Smooth muscle cell (in vitro differentiated cells): ENCODE measurements at regions not wholly inside any gene's neighbourhood (a gene's known extent, or its start where the extent isn't known, plus 50 kb on each side); places are given as distances from the start of the nearest gene placed in this dataset.

Experiments
- DNase-seq: peaks from one replicate; lab custom pipeline; 2025; ENCODE audit not compliant: unreplicated experiment; lab: John Stamatoyannopoulos, UW
- H2AFZ ChIP-seq: fragments of 200-600 bp; sonication (generic); 2 replicates; pipeline ENCODE4 v1.6.0; 2016; ENCODE audit warnings: antibody characterized with exemption, low read depth, mild to moderate bottlenecking
- H3F3A ChIP-seq: fragments of 200-600 bp; sonication (generic); 2 replicates; pipeline ENCODE4 v1.6.0; 2017; ENCODE audit warnings: antibody characterized with exemption, low read depth
- H3K27ac ChIP-seq: fragments of 200-600 bp; sonication (generic); 2 replicates; pipeline ENCODE4 v1.5.1; 2016; ENCODE audit warnings: low read depth, mild to moderate bottlenecking
- H3K27me3 ChIP-seq: fragments of 200-600 bp; sonication (generic); 2 replicates; pipeline ENCODE4 v1.6.1; 2016; ENCODE audit warnings: low read depth, mild to moderate bottlenecking
- H3K36me3 ChIP-seq: fragments of 200-600 bp; sonication (generic); 2 replicates; pipeline ENCODE4 v1.5.1; 2016; ENCODE audit warnings: low read depth
- H3K4me1 ChIP-seq: fragments of 200-600 bp; sonication (generic); 2 replicates; pipeline ENCODE4 v1.5.1; 2016; ENCODE audit warnings: low read depth
- H3K4me2 ChIP-seq: fragments of 200-600 bp; sonication (generic); 2 replicates; pipeline ENCODE4 v1.6.0; 2016; ENCODE audit warnings: mild to moderate bottlenecking
- H3K4me3 ChIP-seq: fragments of 200-600 bp; sonication (generic); 2 replicates; pipeline ENCODE4 v1.5.1; 2016; ENCODE audit warnings: mild to moderate bottlenecking
- H3K79me2 ChIP-seq: fragments of 200-600 bp; sonication (generic); 2 replicates; pipeline ENCODE4 v1.6.0; 2016; ENCODE audit warnings: low read depth, mild to moderate bottlenecking
- H3K9ac ChIP-seq: fragments of 200-600 bp; sonication (generic); 2 replicates; pipeline ENCODE4 v1.6.0; 2016; ENCODE audit warnings: low read depth
- H3K9me3 ChIP-seq: fragments of 200-600 bp; sonication (generic); replicated peaks from 2 replicates; pipeline ENCODE4 v1.5.1; 2016; ENCODE audit warnings: low read depth
- H4K20me1 ChIP-seq: fragments of 200-600 bp; sonication (generic); 2 replicates; pipeline ENCODE4 v1.6.0; 2016; ENCODE audit warnings: low read depth
- WGBS: methylation state at CpG from one replicate; pipeline ENCODE4 v1.1.7; 2016; ENCODE audit warnings: low lambda C conversion rate; 5-methylcytosine and 5-hydroxymethylcytosine counted together
- TF ChIP-seq, protein P1 (sequence below): fragments of 200-600 bp; sonication (generic); IDR thresholded peaks from 2 replicates; pipeline ENCODE4 v1.5.1; 2017; ENCODE audit warnings: borderline replicate concordance, mild to moderate bottlenecking, antibody characterized with exemption; ENCODE audit not compliant: insufficient read depth, poor library complexity, severe bottlenecking

DNA sequence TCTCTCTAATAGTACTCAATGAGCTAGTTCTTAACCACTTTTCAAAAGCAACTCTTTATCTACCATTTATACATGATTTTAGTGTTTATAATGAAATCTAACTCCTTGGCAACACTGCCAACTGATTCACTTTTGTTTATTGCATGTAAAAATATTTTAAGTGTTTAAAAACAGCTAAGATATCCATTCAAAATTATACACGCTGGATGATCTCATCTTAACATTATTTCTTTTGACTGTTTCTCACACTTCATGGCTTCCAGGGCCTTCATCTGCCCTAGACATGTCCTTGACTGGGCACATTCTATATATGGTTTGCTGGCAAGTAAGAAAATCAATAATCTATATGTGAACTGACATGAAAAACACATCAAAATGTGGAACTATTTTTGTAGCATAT, 414.6 kb upstream of the LUZP2 start:
- H3K4me2 ChIP-seq: no peak overlapping the region

DNA sequence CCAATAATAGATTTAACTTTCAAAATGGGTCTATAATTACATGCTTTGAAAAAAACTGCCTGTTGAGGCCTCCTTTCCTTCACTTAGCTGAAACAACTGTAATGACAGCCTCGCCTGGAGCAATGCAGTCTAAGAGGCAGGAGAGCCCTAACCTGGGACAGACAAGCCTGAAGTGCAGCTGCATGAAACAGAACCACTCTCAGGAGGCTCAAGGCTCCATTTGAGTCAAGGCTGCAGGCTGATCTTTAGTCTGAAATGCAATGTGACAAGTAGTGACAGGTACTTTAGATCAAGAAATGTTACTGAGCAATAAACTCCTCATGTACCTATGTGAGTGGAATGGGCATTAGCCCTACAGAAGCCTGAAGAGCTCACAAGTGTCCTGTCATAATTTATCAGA, 414.0 kb upstream of the LUZP2 start:
- no peak overlapping the region for H2AFZ ChIP-seq
- H3K4me2 ChIP-seq: no peak overlapping the region
- no peaks in the 10 kb centered on the region for H3K79me2 ChIP-seq
- H3K4me1 ChIP-seq: no peaks in the 10 kb centered on the region
- H3K27me3 ChIP-seq: no peaks in the 10 kb centered on the region
- peaks cover 4% of the 10 kb centered on the region for H3F3A ChIP-seq
- WGBS: 59% methylated on average over 1 of the region's 1 CpG
- no peak overlapping the region for H3K9ac ChIP-seq
- TF ChIP-seq, protein P1, sequence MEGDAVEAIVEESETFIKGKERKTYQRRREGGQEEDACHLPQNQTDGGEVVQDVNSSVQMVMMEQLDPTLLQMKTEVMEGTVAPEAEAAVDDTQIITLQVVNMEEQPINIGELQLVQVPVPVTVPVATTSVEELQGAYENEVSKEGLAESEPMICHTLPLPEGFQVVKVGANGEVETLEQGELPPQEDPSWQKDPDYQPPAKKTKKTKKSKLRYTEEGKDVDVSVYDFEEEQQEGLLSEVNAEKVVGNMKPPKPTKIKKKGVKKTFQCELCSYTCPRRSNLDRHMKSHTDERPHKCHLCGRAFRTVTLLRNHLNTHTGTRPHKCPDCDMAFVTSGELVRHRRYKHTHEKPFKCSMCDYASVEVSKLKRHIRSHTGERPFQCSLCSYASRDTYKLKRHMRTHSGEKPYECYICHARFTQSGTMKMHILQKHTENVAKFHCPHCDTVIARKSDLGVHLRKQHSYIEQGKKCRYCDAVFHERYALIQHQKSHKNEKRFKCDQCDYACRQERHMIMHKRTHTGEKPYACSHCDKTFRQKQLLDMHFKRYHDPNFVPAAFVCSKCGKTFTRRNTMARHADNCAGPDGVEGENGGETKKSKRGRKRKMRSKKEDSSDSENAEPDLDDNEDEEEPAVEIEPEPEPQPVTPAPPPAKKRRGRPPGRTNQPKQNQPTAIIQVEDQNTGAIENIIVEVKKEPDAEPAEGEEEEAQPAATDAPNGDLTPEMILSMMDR: no peak
- no peaks in the 10 kb centered on the region for H4K20me1 ChIP-seq
- no peaks in the 10 kb centered on the region for H3K36me3 ChIP-seq
- no peak overlapping the region for H3K4me3 ChIP-seq
- H3K27ac ChIP-seq: no peak overlapping the region
- H3K9me3 ChIP-seq: no peaks in the 10 kb centered on the region
- DNase-seq: no peak

More for the DNA sequence above, 414.6 kb upstream of the LUZP2 start:
- no peaks in the 10 kb centered on the region for H3K4me1 ChIP-seq
- no peaks in the 10 kb centered on the region for H3K79me2 ChIP-seq
- H3K9ac ChIP-seq: no peak overlapping the region
- 70% methylated on average over 1 of the region's 1 CpG for WGBS
- H2AFZ ChIP-seq: no peak overlapping the region
- H3K27ac ChIP-seq: no peak overlapping the region
- DNase-seq: no peak
- TF ChIP-seq, protein P1: no peak
- peaks cover 4% of the 10 kb centered on the region for H3F3A ChIP-seq
- H3K36me3 ChIP-seq: no peaks in the 10 kb centered on the region
- no peaks in the 10 kb centered on the region for H3K9me3 ChIP-seq
- no peak overlapping the region for H3K4me3 ChIP-seq
- no peaks in the 10 kb centered on the region for H3K27me3 ChIP-seq
- no peaks in the 10 kb centered on the region for H4K20me1 ChIP-seq

DNA sequence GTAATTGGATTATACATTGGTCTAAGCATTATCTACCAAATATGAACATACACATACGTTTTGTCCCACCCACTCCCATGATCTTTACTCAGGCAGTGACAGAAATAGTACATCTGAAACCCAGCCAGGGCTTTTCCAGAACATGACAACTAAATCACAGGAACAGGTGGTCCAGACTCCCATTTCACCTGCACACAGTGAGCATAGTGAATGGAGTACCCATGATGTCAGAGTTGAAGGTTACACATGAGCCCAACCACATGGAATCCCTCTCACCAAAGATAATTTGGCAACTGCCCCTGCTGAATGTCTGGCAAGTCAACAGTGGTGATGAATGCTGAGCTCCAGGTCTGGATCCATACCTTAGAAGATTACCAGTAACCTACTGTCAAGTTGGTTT, 411.9 kb upstream of the LUZP2 start:
- TF ChIP-seq, protein P1: no peak
- no peaks in the 10 kb centered on the region for H4K20me1 ChIP-seq
- no peaks in the 10 kb centered on the region for H3K79me2 ChIP-seq
- no peak overlapping the region for H2AFZ ChIP-seq
- H3K4me2 ChIP-seq: no peak overlapping the region
- no peaks in the 10 kb centered on the region for H3K4me1 ChIP-seq
- DNase-seq: no peak
- no peaks in the 10 kb centered on the region for H3K9me3 ChIP-seq
- H3K9ac ChIP-seq: no peak overlapping the region
- no peaks in the 10 kb centered on the region for H3F3A ChIP-seq
- no peaks in the 10 kb centered on the region for H3K27me3 ChIP-seq
- H3K36me3 ChIP-seq: no peaks in the 10 kb centered on the region
- H3K27ac ChIP-seq: no peak overlapping the region
- 88% methylated on average over 1 of the region's 1 CpG for WGBS
- H3K4me3 ChIP-seq: no peak overlapping the region

DNA sequence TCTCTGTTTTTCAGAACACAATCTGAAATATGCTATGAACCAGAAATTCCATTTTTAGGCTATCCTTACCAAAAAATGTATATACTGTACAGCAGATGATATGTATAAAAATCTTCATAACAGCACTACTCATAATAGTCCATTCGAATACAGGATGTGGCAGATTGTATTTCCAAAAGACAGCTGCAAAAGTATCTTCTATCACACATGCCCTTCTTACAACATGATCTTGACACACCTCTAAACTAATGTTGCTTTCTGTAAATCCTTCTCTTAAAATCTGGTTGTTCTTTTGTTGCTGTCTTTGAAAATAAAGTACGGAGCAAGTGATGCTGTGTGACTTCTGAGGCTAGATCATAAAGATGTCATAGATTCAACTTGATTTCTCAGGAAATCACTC, 409.9 kb upstream of the LUZP2 start:
- Histone ChIP-seq H3K79me2 (no peaks in the 10 kb centered on the region), H3K4me2 (no peak overlapping the region), H3K4me1 (no peaks in the 10 kb centered on the region), H3K27me3 (no peaks in the 10 kb centered on the region), H2AFZ (no peak overlapping the region), H3K36me3 (no peaks in the 10 kb centered on the region), H3K9me3 (no peaks in the 10 kb centered on the region), H3K4me3 (no peak overlapping the region), H3K9ac (no peak overlapping the region), H3F3A (no peaks in the 10 kb centered on the region), H3K27ac (no peak overlapping the region), H4K20me1 (no peaks in the 10 kb centered on the region)
- no peak for DNase-seq
- WGBS: 94% methylated on average over 2 of the region's 2 CpGs
- TF ChIP-seq, protein P1: no peak
